ENCODE measurements at regions not wholly inside any gene's neighbourhood (a gene's known extent, or its start where the extent isn't known, plus 50 kb on each side); places are given as distances from the start of the nearest gene placed in this dataset.

DNA sequence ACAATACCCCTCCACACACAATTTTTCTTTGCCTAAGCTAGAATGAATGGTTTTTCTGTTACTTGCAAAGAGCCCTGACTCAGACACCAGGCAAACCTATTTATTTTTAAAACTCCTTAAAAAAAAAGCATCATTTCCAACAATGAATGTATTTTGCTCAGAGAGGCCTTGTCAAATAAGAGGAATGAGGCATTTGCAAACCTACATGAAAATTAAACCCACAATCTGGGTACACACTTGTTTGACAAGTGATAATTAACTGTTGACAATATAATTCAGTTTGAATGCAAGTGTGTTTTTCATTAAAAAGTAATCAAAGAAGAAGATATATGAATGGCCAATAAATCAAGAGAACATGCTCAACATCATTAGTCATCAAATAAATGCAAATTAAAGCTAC, 339.5 kb downstream of the PTPRU start:
- ATAC-seq, result no peak
- H3K27ac ChIP-seq, result no peak overlapping the region
- no peaks in the 10 kb centered on the region for H3K9me3 ChIP-seq
- peaks cover 51% of the 10 kb centered on the region for H3K27me3 ChIP-seq
- no peak overlapping the region for H3K4me3 ChIP-seq
- TF ChIP-seq POLR2A (IDR thresholded peaks at IDR 0.05) (no peak), POLR2AphosphoS5 (IDR thresholded peaks at IDR 0.05) (no peak), EP300 (IDR thresholded peaks at IDR 0.05) (no peak)
- TF ChIP-seq, protein P1, sequence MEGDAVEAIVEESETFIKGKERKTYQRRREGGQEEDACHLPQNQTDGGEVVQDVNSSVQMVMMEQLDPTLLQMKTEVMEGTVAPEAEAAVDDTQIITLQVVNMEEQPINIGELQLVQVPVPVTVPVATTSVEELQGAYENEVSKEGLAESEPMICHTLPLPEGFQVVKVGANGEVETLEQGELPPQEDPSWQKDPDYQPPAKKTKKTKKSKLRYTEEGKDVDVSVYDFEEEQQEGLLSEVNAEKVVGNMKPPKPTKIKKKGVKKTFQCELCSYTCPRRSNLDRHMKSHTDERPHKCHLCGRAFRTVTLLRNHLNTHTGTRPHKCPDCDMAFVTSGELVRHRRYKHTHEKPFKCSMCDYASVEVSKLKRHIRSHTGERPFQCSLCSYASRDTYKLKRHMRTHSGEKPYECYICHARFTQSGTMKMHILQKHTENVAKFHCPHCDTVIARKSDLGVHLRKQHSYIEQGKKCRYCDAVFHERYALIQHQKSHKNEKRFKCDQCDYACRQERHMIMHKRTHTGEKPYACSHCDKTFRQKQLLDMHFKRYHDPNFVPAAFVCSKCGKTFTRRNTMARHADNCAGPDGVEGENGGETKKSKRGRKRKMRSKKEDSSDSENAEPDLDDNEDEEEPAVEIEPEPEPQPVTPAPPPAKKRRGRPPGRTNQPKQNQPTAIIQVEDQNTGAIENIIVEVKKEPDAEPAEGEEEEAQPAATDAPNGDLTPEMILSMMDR (IDR thresholded peaks at IDR 0.05), result no peak
- no peaks in the 10 kb centered on the region for H3K4me1 ChIP-seq
- no peaks in the 10 kb centered on the region for H3K36me3 ChIP-seq

DNA sequence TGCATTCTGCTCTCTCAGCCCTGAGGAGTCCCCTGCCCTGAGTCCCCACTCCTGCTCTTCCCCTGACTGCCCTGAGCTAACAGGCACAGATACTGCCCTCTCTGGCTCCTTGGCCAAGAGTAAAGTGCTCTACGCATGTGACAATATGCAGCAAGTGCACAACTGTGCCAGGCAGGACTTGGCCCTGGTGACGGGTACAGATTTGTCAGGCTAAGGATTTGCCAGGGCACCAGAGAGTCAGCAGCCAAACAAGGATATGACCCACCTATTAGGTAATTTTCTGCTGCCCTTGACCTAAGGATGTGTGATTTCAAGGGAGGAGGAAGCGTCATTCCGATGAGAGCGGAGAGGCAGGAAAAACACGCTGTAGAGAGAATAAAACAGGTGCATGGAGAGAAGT, 339.0 kb downstream of the PTPRU start:
- Histone ChIP-seq H3K4me1 (no peaks in the 10 kb centered on the region), H3K27ac (no peak overlapping the region), H3K9me3 (no peaks in the 10 kb centered on the region), H3K27me3 (peaks cover 47% of the 10 kb centered on the region), H3K4me3 (no peak overlapping the region), H3K36me3 (no peaks in the 10 kb centered on the region)
- TF ChIP-seq, protein P1 (IDR thresholded peaks at IDR 0.05), result no peak
- TF ChIP-seq POLR2AphosphoS5 (IDR thresholded peaks at IDR 0.05) (no peak), POLR2A (IDR thresholded peaks at IDR 0.05) (no peak), EP300 (IDR thresholded peaks at IDR 0.05) (no peak)
- ATAC-seq, result no peak
- 61 to 67% methylated on average over 4 to 6 of the region's 6 CpGs for WGBS, 2 donors (ENCODE audit: low coverage in 1 of 2)

DNA sequence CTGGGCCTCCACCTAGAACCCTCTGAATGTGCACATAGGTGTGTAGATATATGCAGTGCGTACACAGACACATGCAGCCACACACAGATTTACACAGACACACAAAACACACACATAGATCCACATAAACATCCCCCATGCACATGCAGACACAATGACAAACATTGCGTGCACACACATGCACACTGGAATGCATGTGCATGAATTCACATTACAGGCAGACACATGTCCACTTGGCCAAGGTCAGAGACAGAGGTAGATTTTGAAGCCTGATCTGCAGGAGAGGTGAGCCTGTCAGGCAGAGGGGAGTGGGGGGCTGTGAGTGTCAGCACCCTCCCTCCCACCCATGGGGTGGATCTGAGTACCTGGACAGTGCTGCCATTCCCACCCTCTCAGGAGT, 338.5 kb downstream of the PTPRU start:
- ATAC-seq, result no peak
- WGBS, 2 donors (ENCODE audit: low coverage in 1 of 2), result 80% methylated on average over 1 of the region's 2 CpGs; no CpG with 5 or more reads in 1 of the 2 donors

DNA sequence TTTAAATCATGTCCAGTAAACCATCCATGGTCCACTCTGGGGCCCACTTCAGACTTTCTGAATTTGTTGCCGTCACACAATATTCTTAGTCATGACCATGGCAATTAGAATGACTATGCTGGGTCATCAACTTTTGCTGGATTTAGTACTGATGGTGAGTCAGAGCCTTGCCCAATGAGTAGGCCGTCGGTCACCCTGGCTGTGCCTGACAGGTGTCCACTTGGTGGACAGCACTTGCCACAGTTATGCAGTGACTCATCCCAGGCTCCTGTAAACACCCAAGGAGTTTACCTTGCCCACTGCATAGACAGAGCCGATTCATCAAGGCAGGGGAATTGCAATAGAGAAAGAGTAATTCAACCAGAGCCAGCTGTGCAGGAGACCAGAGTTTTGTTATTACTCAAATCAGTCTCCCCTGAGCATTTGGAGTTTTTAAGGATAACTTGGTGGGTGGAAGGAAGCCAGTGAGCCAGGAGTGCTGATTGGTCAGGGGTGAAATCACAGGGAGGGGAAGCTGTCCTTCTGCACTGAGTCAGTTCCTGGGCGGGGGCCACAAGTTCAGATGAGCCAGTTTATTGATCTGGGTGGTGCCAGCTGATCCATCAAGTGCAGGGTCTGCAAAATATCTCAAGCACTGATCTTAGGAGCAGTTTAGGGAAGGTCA, 333.8 kb downstream of the PTPRU start:
- WGBS, 2 donors (ENCODE audit: low coverage in 1 of 2), result 62% methylated on average over 4 of the region's 5 CpGs; no CpG with 5 or more reads in 1 of the 2 donors
- Histone ChIP-seq H3K36me3 (no peaks in the 10 kb centered on the region), H3K9me3 (peaks cover 0 to 37% (median 0%) of the 10 kb centered on the region in 3 donors), H3K4me1 (no peaks in the 10 kb centered on the region), H3K4me3 (no peak overlapping the region), H3K27me3 (peaks cover 32% of the 10 kb centered on the region), H3K27ac (no peak overlapping the region)
- TF ChIP-seq EP300 (IDR thresholded peaks at IDR 0.05) (no peak), POLR2AphosphoS5 (IDR thresholded peaks at IDR 0.05) (no peak), POLR2A (IDR thresholded peaks at IDR 0.05) (no peak)
- TF ChIP-seq, protein P1 (IDR thresholded peaks at IDR 0.05), result no peak
- ATAC-seq, result no peak

More for the DNA sequence above, 338.5 kb downstream of the PTPRU start:
- no peaks in the 10 kb centered on the region for H3K36me3 ChIP-seq
- TF ChIP-seq EP300 (IDR thresholded peaks at IDR 0.05) (no peak), POLR2AphosphoS5 (IDR thresholded peaks at IDR 0.05) (no peak), POLR2A (IDR thresholded peaks at IDR 0.05) (no peak)
- TF ChIP-seq, protein P1 (IDR thresholded peaks at IDR 0.05), result no peak
- peaks cover 46% of the 10 kb centered on the region for H3K27me3 ChIP-seq
- no peaks in the 10 kb centered on the region for H3K9me3 ChIP-seq
- no peak overlapping the region for H3K27ac ChIP-seq
- H3K4me1 ChIP-seq, result no peaks in the 10 kb centered on the region
- H3K4me3 ChIP-seq, result no peak overlapping the region

DNA sequence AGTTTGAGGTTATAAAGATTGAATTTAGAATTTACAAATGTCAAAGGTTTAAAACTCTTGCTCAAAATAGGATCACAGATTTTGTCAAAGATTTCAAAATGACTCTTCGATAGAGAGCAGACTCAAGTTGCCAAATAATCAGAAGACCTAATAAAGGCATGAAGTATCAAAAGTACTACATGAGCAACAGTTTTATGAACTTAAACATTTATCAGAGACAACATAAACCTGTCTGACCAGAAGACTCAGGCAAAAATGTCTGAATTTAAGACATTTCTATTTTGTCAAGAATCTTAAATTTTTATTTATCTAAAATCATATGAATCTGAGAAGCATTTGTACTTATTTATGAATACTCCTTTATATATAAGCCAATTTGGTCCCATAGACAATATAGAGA, 330.9 kb downstream of the PTPRU start:
- Histone ChIP-seq H3K4me3 (no peak overlapping the region), H3K27ac (no peak overlapping the region), H3K4me1 (no peaks in the 10 kb centered on the region), H3K27me3 (peaks cover 26% of the 10 kb centered on the region), H3K36me3 (no peaks in the 10 kb centered on the region), H3K9me3 (peaks cover 0 to 65% (median 0%) of the 10 kb centered on the region in 3 donors)
- TF ChIP-seq, protein P1 (IDR thresholded peaks at IDR 0.05), result no peak
- TF ChIP-seq EP300 (IDR thresholded peaks at IDR 0.05), result no peak
- no peak for TF ChIP-seq POLR2A (IDR thresholded peaks at IDR 0.05)
- TF ChIP-seq POLR2AphosphoS5 (IDR thresholded peaks at IDR 0.05), result no peak
- ATAC-seq, result no peak
- WGBS, 2 donors (ENCODE audit: low coverage in 1 of 2), result 91 to 100% methylated on average over 1 of the region's 1 CpG
